H9 (cell line): ENCODE measurements at regions not wholly inside any gene's neighbourhood (a gene's known extent, or its start where the extent isn't known, plus 50 kb on each side); places are given as distances from the start of the nearest gene placed in this dataset.

Experiments used
- DNase-seq: peaks from one replicate; pipeline ENCODE4 v3.0.0-alpha.2; 2017
- H2AFZ ChIP-seq: one replicate; pipeline ENCODE4 v1.6.1; 2013; ENCODE audit warnings: mild to moderate bottlenecking, low read length, control low read depth, moderate library complexity
- H2AK5ac ChIP-seq: 2 replicates; pipeline ENCODE4 v1.6.1; 2013; ENCODE audit warnings: low read length, control low read depth, mixed read lengths; ENCODE audit not compliant: insufficient read length
- H2BK120ac ChIP-seq: one replicate; pipeline ENCODE4 v1.6.1; 2013; ENCODE audit warnings: low read depth, mild to moderate bottlenecking, low read length, control low read depth, inconsistent platforms; ENCODE audit not compliant: poor library complexity, severe bottlenecking
- H2BK12ac ChIP-seq: 2 replicates; pipeline ENCODE4 v1.6.1; 2013; ENCODE audit warnings: low read length, control low read depth, mixed read lengths, low read depth; ENCODE audit not compliant: insufficient read length
- H2BK15ac ChIP-seq: 2 replicates; pipeline ENCODE4 v1.6.1; 2013; ENCODE audit warnings: low read depth, low read length, control low read depth
- H2BK20ac ChIP-seq: one replicate; pipeline ENCODE4 v1.6.1; 2013; ENCODE audit warnings: low read depth, mild to moderate bottlenecking, low read length, control low read depth, inconsistent platforms; ENCODE audit not compliant: poor library complexity, severe bottlenecking
- H2BK5ac ChIP-seq: 2 replicates; pipeline ENCODE4 v1.6.1; 2013; ENCODE audit warnings: low read length, control low read depth, mixed read lengths; ENCODE audit not compliant: insufficient read length
- H3K14ac ChIP-seq: 2 replicates; pipeline ENCODE4 v1.6.1; 2013; ENCODE audit warnings: low read length, control low read depth; ENCODE audit not compliant: insufficient read depth
- H3K18ac ChIP-seq: 2 replicates; pipeline ENCODE4 v1.6.1; 2013; ENCODE audit warnings: low read depth, mild to moderate bottlenecking, mixed read lengths, low read length, control low read depth; ENCODE audit not compliant: insufficient read length
- H3K23ac ChIP-seq: 2 replicates; pipeline ENCODE4 v1.6.1; 2013; ENCODE audit warnings: low read length, control low read depth, mixed read lengths, low read depth; ENCODE audit not compliant: insufficient read length
- H3K23me2 ChIP-seq: 2 replicates; pipeline ENCODE4 v1.6.1; 2013; ENCODE audit warnings: low read depth, mild to moderate bottlenecking, mixed read lengths, low read length, control low read depth; ENCODE audit not compliant: insufficient read length, poor library complexity, severe bottlenecking
- H3K27ac ChIP-seq: 2 replicates; pipeline ENCODE4 v1.5.1; 2013; ENCODE audit warnings: low read length, control low read depth, mixed read lengths, low read depth; ENCODE audit not compliant: insufficient read length
- H3K27me3 ChIP-seq: 2 replicates; pipeline ENCODE4 v1.6.1; 2013; ENCODE audit warnings: low read length, control low read depth, inconsistent platforms; ENCODE audit not compliant: insufficient read depth
- H3K4ac ChIP-seq: 2 replicates; pipeline ENCODE4 v1.6.1; 2013; ENCODE audit warnings: low read depth, mild to moderate bottlenecking, control low read depth, inconsistent platforms, low read length, moderate library complexity
- H3K4me1 ChIP-seq: 2 replicates; pipeline ENCODE4 v1.6.1; 2013; ENCODE audit warnings: low read length, control low read depth, inconsistent platforms; ENCODE audit not compliant: insufficient read depth
- H3K4me2 ChIP-seq: 2 replicates; pipeline ENCODE4 v1.6.1; 2013; ENCODE audit warnings: low read length, control low read depth, mixed read lengths; ENCODE audit not compliant: insufficient read length, insufficient read depth
- H3K56ac ChIP-seq: 2 replicates; pipeline ENCODE4 v1.6.1; 2013; ENCODE audit warnings: low read depth, mild to moderate bottlenecking, mixed read lengths, low read length, control low read depth; ENCODE audit not compliant: insufficient read length
- H3K79me1 ChIP-seq: 2 replicates; pipeline ENCODE4 v1.6.1; 2013; ENCODE audit warnings: low read depth, mild to moderate bottlenecking, moderate library complexity, low read length, control low read depth, inconsistent platforms; ENCODE audit not compliant: insufficient read depth, poor library complexity, severe bottlenecking
- H3K79me2 ChIP-seq: 2 replicates; pipeline ENCODE4 v1.6.1; 2013; ENCODE audit warnings: low read length, control low read depth, inconsistent platforms; ENCODE audit not compliant: insufficient read depth
- H3K9ac ChIP-seq: 2 replicates; pipeline ENCODE4 v1.6.1; 2013; ENCODE audit warnings: low read length, control low read depth, mixed read lengths; ENCODE audit not compliant: insufficient read length; ENCODE audit errors: extremely low read depth
- H3K9me3 ChIP-seq: one replicate; pipeline ENCODE4 v1.6.1; 2013; ENCODE audit warnings: low read depth, low read length, inconsistent platforms; ENCODE audit not compliant: control insufficient read depth
- H3T11ph ChIP-seq: one replicate; pipeline ENCODE4 v1.6.1; 2013; ENCODE audit warnings: mild to moderate bottlenecking, low read length, control low read depth, inconsistent platforms
- H4K20me1 ChIP-seq: one replicate; pipeline ENCODE4 v1.6.1; 2013; ENCODE audit not compliant: control insufficient read depth, insufficient read length, insufficient read depth
- H4K5ac ChIP-seq: 2 replicates; pipeline ENCODE4 v1.6.1; 2013; ENCODE audit warnings: low read depth, mild to moderate bottlenecking, mixed read lengths, low read length, control low read depth; ENCODE audit not compliant: insufficient read length
- H4K8ac ChIP-seq: replicated peaks from 2 replicates; pipeline ENCODE4 v1.6.1; 2013; ENCODE audit warnings: low read length, control low read depth, mixed read lengths, low read depth; ENCODE audit not compliant: insufficient read length
- H4K91ac ChIP-seq: 2 replicates; pipeline ENCODE4 v1.6.1; 2013; ENCODE audit warnings: low read depth, mild to moderate bottlenecking, moderate library complexity, mixed read lengths, low read length, control low read depth; ENCODE audit not compliant: insufficient read length
- H3K27ac Mint-ChIP-seq, 3 experiments: 2 replicates in 2 of 3; 3 replicates in 1 of 3; pipeline ENCODE4 v1.8.0; 2020 to 2021; ENCODE audit warnings: mixed read lengths in 3 of 3, mild to moderate bottlenecking in 1 of 3, moderate library complexity in 1 of 3
- H3K27me3 Mint-ChIP-seq: 2 replicates; pipeline ENCODE4 v1.8.0; 2021; ENCODE audit warnings: low read depth, mild to moderate bottlenecking, moderate library complexity, mixed read lengths
- H3K36me3 Mint-ChIP-seq, 3 experiments: 2 replicates in 2 of 3; 3 replicates in 1 of 3; pipeline ENCODE4 v1.8.0; 2020 to 2021; ENCODE audit warnings: low read depth in 3 of 3, mixed read lengths in 3 of 3; ENCODE audit not compliant: insufficient read depth in 1 of 3
- H3K4me1 Mint-ChIP-seq, 2 experiments: 2 replicates each; pipeline ENCODE4 v1.8.0; 2020; ENCODE audit warnings: mixed read lengths in 2 of 2
- H3K4me3 Mint-ChIP-seq, 2 experiments: 2 replicates in 1 of 2; 3 replicates in 1 of 2; pipeline ENCODE4 v1.8.0; 2020 to 2021; ENCODE audit warnings: mild to moderate bottlenecking in 2 of 2, mixed read lengths in 2 of 2, moderate library complexity in 1 of 2
- H3K9me3 Mint-ChIP-seq, 2 experiments: 2 replicates in 1 of 2; 3 replicates in 1 of 2; pipeline ENCODE4 v1.8.0; 2020; ENCODE audit warnings: mild to moderate bottlenecking in 2 of 2, mixed read lengths in 2 of 2, moderate library complexity in 1 of 2
- WGBS: extraction: QIAGEN DNeasy Blood & Tissue Kit; methylation state at CpG from one replicate; pipeline ENCODE4 v1.1.7; 2013; ENCODE audit warnings: missing lambda C conversion rate, low lambda C conversion rate, mixed read lengths; ENCODE audit not compliant: insufficient read length; ENCODE audit errors: extremely low coverage; 5-methylcytosine and 5-hydroxymethylcytosine counted together
- TF ChIP-seq, protein P1 (sequence below): fragments of 200-600 bp; sonication (generic); conservative IDR thresholded peaks from 3 replicates; pipeline ENCODE4 v1.8.0; 2021; ENCODE audit warnings: antibody characterized with exemption, mild to moderate bottlenecking

DNA sequence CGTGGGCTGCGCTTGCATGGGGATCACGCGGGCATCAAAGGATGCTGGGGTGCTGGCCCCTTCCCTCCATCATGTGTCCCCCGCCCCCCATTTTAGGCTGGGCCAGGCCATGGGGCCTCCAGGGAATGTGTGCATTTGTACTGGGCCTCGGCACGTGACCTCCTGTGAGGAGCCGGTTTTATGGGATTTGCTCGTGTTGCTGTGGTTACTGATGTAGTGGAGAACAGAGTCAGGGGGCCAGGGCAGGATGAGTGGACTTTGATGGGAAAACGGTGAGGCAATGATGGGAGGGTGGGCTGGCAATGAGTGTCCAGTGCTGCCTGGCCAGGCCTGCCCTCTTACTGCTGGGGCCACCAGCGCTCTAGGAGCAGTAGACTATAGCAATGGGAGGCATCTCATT, 257.7 kb downstream of the LOXHD1 start:
- no peak for DNase-seq
- WGBS: no CpG with 5 or more reads among the region's 11 CpGs

More for the DNA sequence above, 257.7 kb downstream of the LOXHD1 start:
- Histone ChIP-seq H2BK20ac (no peak overlapping the region), H3K18ac (no peak overlapping the region), H4K20me1 (no peaks in the 10 kb centered on the region), H2BK15ac (no peak overlapping the region), H3K9me3 (no peaks in the 10 kb centered on the region), H2AFZ (no peak overlapping the region), H3K23me2 (no peaks in the 10 kb centered on the region), H3K27me3 (no peaks in the 10 kb centered on the region), H3K4me1 (no peaks in the 10 kb centered on the region), H3K9ac (no peak overlapping the region), H4K91ac (no peak overlapping the region), H3K56ac (no peak overlapping the region), H3K27ac (no peak overlapping the region), H4K5ac (no peak overlapping the region), H3K4me2 (no peak overlapping the region), H2BK120ac (no peak overlapping the region), H3T11ph (no peak overlapping the region), H3K23ac (no peak overlapping the region), H3K79me1 (no peaks in the 10 kb centered on the region), H2BK12ac (no peak overlapping the region), H2BK5ac (no peak overlapping the region), H2AK5ac (no peak overlapping the region), H3K79me2 (no peaks in the 10 kb centered on the region), H3K14ac (no peak overlapping the region; the same call in 1 of the 2 replicates), H4K8ac (no peak overlapping the region), H3K4ac (no peak overlapping the region)
- H3K9me3 Mint-ChIP-seq: no peaks in the 10 kb centered on the region
- H3K4me3 Mint-ChIP-seq: no peak overlapping the region
- H3K4me1 Mint-ChIP-seq: 0 out of 4 replicates have a peak, but pooled peaks cover 3% of the 10 kb centered on the region in 2 experiments
- no peaks in the 10 kb centered on the region; a peak in 2 of 7 replicates for H3K36me3 Mint-ChIP-seq
- TF ChIP-seq, protein P1, sequence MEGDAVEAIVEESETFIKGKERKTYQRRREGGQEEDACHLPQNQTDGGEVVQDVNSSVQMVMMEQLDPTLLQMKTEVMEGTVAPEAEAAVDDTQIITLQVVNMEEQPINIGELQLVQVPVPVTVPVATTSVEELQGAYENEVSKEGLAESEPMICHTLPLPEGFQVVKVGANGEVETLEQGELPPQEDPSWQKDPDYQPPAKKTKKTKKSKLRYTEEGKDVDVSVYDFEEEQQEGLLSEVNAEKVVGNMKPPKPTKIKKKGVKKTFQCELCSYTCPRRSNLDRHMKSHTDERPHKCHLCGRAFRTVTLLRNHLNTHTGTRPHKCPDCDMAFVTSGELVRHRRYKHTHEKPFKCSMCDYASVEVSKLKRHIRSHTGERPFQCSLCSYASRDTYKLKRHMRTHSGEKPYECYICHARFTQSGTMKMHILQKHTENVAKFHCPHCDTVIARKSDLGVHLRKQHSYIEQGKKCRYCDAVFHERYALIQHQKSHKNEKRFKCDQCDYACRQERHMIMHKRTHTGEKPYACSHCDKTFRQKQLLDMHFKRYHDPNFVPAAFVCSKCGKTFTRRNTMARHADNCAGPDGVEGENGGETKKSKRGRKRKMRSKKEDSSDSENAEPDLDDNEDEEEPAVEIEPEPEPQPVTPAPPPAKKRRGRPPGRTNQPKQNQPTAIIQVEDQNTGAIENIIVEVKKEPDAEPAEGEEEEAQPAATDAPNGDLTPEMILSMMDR: no peak
- H3K27me3 Mint-ChIP-seq: no peaks in the 10 kb centered on the region; the same call in 1 of the 2 replicates
- no peak overlapping the region for H3K27ac Mint-ChIP-seq
